Stimulated activated naive B cell treated with anti-CD40 and anti-IgM and Interleukin-4, amounts not matched to agents 10 μg/mL and 1 μg/mL and 100 μg/mL, for 72 hours (primary cell): ENCODE measurements at regions not wholly inside any gene's neighbourhood (a gene's known extent, or its start where the extent isn't known, plus 50 kb on each side); places are given as distances from the start of the nearest gene placed in this dataset.

Experiments used
- ATAC-seq, 2 donors: fragments of 150-1000 bp; cut with Tn5 transposase; replicated peaks; 2 replicates each; pipeline ENCODE4 v1.10.0; 2021; ENCODE audit warnings: moderate library complexity in 1 of 2
- DNase-seq: peaks from one replicate; pipeline ENCODE4 v3.0.0; 2021
- H3K27ac Mint-ChIP-seq: one replicate; pipeline ENCODE4 v1.8.0; 2022; ENCODE audit warnings: mild to moderate bottlenecking, mixed read lengths
- H3K27me3 Mint-ChIP-seq, 2 donors: one replicate each; pipeline ENCODE4 v1.8.0; 2022; ENCODE audit warnings: mixed read lengths in 2 of 2
- H3K36me3 Mint-ChIP-seq, 2 donors: one replicate each; pipeline ENCODE4 v1.8.0; 2022; ENCODE audit warnings: mixed read lengths in 2 of 2, mild to moderate bottlenecking in 1 of 2
- H3K4me1 Mint-ChIP-seq, 2 donors: one replicate each; pipeline ENCODE4 v1.8.0; 2022; ENCODE audit warnings: mixed read lengths in 2 of 2, mild to moderate bottlenecking in 1 of 2
- H3K4me3 Mint-ChIP-seq, 2 donors: one replicate each; pipeline ENCODE4 v1.8.0; 2022; ENCODE audit warnings: mild to moderate bottlenecking in 2 of 2, mixed read lengths in 2 of 2, moderate library complexity in 1 of 2
- H3K9me3 Mint-ChIP-seq, 2 donors: one replicate each; pipeline ENCODE4 v1.8.0; 2022; ENCODE audit warnings: mixed read lengths in 2 of 2, mild to moderate bottlenecking in 1 of 2

- ATAC-seq: no peak
- H3K27me3 Mint-ChIP-seq: peaks cover 0 to 3% of the 10 kb centered on the region in 2 donors
- DNase-seq: no peak
- H3K27ac Mint-ChIP-seq: no peak overlapping the region
- H3K36me3 Mint-ChIP-seq: no peaks in the 10 kb centered on the region
- no peak overlapping the region for H3K4me3 Mint-ChIP-seq
- no peaks in the 10 kb centered on the region for H3K4me1 Mint-ChIP-seq
- H3K9me3 Mint-ChIP-seq: peaks cover 4 to 6% of the 10 kb centered on the region in 2 donors
These were observed 150.9 kb downstream of the COL6A3 start for GRCh38 chr2:237262838-237263771.

- H3K4me1 Mint-ChIP-seq: no peaks in the 10 kb centered on the region
- H3K4me3 Mint-ChIP-seq: no peak overlapping the region
- peaks cover 4 to 6% of the 10 kb centered on the region in 2 donors for H3K9me3 Mint-ChIP-seq
- H3K36me3 Mint-ChIP-seq: no peaks in the 10 kb centered on the region
- no peak overlapping the region for H3K27ac Mint-ChIP-seq
- DNase-seq (no peak), ATAC-seq (no peak)
- H3K27me3 Mint-ChIP-seq: peaks cover 5 to 9% of the 10 kb centered on the region in 2 donors
These were observed 149.3 kb downstream of the COL6A3 start for GRCh38 chr2:237264480-237265219.

GRCh38 chr2:237268004-237268708, 145.8 kb downstream of the COL6A3 start:
- H3K27ac Mint-ChIP-seq: no peak overlapping the region
- DNase-seq (no peak), ATAC-seq (no peak)
- H3K4me1 Mint-ChIP-seq: no peaks in the 10 kb centered on the region
- H3K9me3 Mint-ChIP-seq: no peaks in the 10 kb centered on the region
- no peak overlapping the region for H3K4me3 Mint-ChIP-seq
- H3K36me3 Mint-ChIP-seq: no peaks in the 10 kb centered on the region
- H3K27me3 Mint-ChIP-seq: peaks cover 18 to 28% of the 10 kb centered on the region in 2 donors

GRCh38 chr2:237269138-237269875, 144.7 kb downstream of the COL6A3 start:
- Mint-ChIP-seq H3K27ac (no peak overlapping the region), H3K36me3 (no peaks in the 10 kb centered on the region), H3K9me3 (no peaks in the 10 kb centered on the region), H3K4me1 (no peaks in the 10 kb centered on the region), H3K4me3 (no peak overlapping the region), H3K27me3 (peaks cover 18 to 28% of the 10 kb centered on the region in 2 donors)
- no peak for DNase-seq
- no peak for ATAC-seq

GRCh38 chr2:237270520-237270919, 143.4 kb downstream of the COL6A3 start:
- Mint-ChIP-seq H3K4me3 (no peak overlapping the region), H3K9me3 (no peaks in the 10 kb centered on the region), H3K27me3 (peaks cover 18 to 28% of the 10 kb centered on the region in 2 donors), H3K27ac (no peak overlapping the region), H3K4me1 (no peaks in the 10 kb centered on the region), H3K36me3 (no peaks in the 10 kb centered on the region)
- no peak for DNase-seq
- no peak for ATAC-seq

- DNase-seq (no peak), ATAC-seq (no peak)
- Mint-ChIP-seq H3K4me1 (no peaks in the 10 kb centered on the region), H3K27me3 (peaks cover 18 to 28% of the 10 kb centered on the region in 2 donors), H3K27ac (no peak overlapping the region), H3K9me3 (no peaks in the 10 kb centered on the region), H3K4me3 (no peak overlapping the region), H3K36me3 (no peaks in the 10 kb centered on the region)
These were observed 142.0 kb downstream of the COL6A3 start for GRCh38 chr2:237271698-237272652.
